ENCODE measurements at regions not wholly inside any gene's neighbourhood (a gene's known extent, or its start where the extent isn't known, plus 50 kb on each side); places are given as distances from the start of the nearest gene placed in this dataset.

GRCh38 chr17:56020369-56020768, 132.9 kb upstream of the ANKFN1 start:
- TF ChIP-seq, protein P1, sequence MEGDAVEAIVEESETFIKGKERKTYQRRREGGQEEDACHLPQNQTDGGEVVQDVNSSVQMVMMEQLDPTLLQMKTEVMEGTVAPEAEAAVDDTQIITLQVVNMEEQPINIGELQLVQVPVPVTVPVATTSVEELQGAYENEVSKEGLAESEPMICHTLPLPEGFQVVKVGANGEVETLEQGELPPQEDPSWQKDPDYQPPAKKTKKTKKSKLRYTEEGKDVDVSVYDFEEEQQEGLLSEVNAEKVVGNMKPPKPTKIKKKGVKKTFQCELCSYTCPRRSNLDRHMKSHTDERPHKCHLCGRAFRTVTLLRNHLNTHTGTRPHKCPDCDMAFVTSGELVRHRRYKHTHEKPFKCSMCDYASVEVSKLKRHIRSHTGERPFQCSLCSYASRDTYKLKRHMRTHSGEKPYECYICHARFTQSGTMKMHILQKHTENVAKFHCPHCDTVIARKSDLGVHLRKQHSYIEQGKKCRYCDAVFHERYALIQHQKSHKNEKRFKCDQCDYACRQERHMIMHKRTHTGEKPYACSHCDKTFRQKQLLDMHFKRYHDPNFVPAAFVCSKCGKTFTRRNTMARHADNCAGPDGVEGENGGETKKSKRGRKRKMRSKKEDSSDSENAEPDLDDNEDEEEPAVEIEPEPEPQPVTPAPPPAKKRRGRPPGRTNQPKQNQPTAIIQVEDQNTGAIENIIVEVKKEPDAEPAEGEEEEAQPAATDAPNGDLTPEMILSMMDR (IDR thresholded peaks at IDR 0.05; ENCODE audit: poor library complexity): no peak
- no peak for TF ChIP-seq EZH2 (IDR thresholded peaks at IDR 0.05; ENCODE audit: borderline replicate concordance)
